ENCODE measurements at regions not wholly inside any gene's neighbourhood (a gene's known extent, or its start where the extent isn't known, plus 50 kb on each side); places are given as distances from the start of the nearest gene placed in this dataset.
"Not testable (repeated sequence)": the region's sequence is repeated elsewhere in the genome, so short reads cannot be mapped to it uniquely, and the experiment has no call there.

DNA sequence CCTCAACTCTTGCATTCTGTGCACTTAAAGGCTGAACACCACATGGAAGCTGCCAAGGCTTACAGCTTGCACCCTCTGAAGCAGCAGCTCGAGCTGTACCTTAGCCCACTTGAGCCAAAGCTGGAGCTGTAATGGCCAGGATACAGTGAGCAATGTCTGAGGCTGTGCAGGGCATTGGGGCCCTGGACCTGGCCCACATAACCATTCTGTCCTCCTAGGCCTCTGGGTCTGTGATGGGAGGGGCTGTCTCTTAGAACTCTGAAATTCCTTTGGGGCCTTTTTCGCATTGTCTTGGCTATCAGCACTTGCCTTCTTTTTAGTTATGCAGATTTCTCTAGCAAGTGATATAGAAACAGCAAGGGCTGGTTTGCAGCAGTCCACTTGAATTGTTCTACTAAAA, 303.8 kb upstream of the CLEC14A start:
- DNase-seq: no peak

DNA sequence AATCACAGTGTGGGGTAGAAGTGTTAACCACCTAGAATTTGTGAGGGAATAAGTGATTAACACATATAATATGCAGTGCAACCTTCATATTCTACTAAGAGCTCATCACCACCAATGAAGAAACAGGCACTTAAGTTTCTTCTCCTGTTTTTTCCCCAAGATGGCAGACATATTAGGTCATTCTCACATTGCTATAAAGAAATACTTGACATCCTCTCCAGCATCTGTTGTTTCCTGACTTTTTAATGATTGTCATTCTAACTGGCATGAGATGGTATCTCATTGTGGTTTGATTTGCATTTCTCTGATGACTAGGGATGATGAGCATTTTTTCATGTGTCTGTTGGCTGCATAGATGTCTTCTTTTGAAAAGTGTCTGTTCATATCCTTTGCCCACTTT, 301.5 kb upstream of the CLEC14A start:
- DNase-seq: not testable (repeated sequence)

DNA sequence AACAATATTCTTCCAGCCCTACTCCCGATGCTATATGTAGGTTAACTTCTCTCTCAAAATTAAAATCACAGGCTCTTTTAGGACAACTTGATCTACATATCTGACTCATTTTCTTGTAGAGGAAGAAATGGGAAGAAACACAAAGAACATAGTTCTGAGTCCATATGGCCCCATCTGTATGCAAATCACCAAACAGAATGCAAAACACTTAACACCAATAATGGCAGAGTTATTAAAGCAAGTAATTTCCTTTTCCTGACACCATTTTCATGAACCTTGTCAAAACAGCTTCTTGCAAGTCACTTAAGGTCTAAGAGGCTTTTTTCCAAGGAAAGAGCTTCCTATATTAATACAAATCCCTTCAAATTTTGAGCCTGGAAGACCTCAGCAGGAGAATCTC, 300.4 kb upstream of the CLEC14A start:
- DNase-seq: no peak

DNA sequence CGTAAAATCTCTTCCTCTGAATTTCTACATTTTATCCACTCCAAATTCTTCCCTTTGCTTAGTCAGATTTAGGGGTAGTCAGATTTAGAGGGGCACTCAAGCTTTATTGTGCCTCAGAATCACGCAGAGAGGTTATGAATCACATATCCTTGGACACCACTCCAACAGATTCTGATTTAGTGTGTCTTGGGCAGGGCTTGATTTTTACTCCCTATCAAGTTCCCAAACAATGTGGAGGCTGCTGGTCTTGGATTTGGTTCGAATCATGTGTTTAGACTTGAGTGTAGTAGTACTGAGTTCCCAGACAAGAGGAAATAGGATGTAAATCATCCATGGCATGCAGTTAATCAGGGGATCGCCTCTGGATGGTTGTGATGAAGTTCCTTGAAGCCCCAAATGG, 298.1 kb upstream of the CLEC14A start:
- no peak for DNase-seq

DNA sequence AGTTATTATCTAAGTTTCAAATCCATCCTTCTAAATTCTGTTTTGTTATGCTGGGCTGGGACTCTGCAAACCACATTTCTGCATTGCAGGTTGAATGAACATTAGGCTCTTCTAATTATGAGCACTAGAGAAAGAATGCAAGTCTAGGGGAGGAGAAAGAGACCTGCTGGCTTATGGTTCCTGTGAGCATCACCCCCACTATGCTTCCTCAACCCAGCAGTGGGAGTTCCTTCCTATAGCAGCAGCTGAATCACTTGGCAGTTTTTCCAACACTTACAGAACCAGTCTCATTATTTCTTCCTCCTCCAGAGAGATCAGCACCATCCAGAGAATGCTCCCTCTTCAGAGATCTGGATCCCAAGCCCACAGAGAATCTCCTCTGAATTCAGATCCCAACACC, 297.7 kb upstream of the CLEC14A start:
- DNase-seq: no peak

DNA sequence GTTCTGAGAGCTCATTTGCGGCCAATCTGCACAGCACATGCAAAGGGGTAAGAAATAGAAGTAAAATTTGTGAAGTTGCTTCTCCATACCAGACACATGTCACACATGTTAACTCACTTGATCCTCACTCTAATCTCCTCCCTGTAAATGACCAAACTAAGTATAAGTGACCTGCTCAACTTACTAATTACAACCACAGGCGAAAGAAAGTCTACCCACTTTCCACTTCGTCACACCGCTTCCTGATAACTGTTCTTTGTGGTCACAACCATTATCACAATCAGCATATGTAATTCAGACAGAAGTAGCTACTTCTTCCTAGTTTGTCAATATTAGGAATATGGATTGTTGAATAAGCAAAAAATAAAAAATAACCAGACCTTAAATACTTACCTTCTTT, 293.7 kb upstream of the CLEC14A start:
- no peak for DNase-seq

DNA sequence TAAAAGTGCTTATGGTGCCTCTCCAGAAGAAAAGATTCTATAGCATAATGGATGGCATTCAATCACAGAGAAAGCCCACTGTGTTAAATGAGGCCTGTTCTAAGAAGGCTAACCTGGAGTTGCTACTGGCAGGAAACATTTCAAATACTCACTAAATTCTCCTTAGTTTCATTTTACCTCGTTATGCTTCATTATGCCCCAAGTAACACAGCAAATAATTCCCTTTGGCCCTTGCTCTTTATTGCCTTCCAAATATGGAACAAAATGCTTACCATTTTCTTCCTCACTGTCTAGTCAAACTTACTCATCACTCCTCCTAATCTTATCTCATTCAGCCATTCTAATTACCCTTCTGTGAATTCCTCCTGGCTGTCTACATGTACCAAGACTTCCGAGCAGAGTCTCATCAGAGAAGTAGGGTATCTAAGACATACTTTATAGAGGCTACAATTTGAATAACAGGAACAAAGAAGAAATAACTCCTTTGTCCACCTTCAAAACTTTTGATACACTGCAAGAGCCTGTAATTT, 292.1 kb upstream of the CLEC14A start:
- DNase-seq: no peak

DNA sequence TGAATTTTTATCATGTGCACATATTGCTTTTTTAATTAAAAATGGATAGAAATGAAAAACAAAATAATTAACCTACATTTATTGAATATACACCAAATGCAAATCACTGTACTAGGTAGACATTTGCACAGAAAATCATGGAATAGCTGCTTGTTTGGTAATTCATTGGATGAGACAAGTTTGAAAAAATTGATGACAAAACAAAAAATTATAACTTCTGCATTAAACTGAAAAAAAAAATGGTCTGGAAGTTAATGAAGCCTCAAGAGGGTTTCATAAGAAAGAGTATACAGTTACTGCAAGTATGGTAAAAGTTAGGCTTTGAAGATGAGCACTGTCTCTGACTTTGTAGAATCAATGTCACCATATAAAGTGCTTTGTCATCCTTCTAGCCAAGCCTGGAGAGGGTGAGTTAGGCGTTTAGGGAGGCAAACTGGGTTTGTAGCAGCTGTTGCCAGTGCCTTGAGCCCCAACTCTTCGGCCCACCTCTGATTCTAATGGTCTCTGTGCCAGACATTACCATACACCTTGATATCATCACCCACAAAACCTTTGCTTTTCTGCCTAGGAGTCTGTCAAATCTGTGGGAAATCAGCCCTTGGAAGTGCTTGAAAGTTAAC, 291.1 kb upstream of the CLEC14A start:
- no peak for DNase-seq

DNA sequence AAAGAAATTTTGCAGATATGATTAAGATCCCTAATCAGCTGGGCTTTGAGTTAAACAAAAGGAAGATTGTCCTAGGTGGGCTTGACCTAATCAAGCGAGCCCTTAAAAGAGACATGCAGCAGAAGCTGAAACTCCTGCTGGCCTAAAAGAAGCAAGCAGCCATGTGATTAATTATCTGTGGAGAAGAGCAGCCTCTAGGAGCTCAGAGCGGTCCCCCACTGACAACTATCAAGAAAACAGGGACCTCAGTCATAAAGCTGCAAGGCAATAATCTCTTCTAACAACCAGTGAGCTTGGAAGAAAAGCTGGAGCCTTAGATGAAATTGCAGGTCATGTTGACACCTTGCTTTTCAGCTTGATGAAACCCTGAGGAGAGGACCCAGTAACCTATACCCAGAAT, 288.9 kb upstream of the CLEC14A start:
- no peak for DNase-seq

DNA sequence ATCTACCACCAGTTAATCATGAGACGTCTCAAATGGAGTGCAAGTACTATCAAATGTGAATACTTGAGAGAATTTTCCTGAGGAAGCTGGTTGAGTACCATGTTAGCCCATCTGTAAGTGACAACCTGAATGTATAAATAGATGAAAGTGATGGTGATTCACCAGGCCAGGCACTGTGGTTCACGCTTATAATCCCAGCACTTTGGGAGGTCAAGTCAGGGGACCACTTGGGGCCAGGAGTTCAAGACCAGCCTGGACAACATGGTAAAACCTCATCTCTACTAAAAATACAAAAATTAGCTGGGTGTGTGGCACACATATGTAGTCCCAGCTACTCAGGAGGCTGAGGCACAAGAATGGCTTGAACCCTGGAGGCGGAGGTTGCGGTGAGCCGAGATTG, 288.0 kb upstream of the CLEC14A start:
- DNase-seq: not testable (repeated sequence)

DNA sequence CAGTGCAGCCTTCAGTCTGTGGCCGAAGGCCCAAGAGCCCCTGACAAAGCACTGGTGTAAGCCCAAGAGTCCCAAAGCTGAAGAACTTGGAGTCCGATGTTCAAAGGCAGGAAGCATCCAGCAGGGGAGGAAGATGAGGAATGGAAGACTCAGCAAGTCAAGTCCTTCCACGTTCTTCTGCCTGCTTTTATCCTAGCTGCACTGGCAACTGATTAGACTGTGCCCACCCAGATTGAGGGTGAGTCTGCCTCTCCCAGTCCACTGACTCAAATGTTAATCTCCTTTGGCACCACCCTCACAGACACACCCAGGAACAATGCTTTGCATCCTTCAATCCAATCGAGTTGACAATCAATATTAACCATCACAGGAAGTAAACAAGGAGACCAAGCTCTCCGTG, 282.2 kb upstream of the CLEC14A start:
- DNase-seq: not testable (repeated sequence)

DNA sequence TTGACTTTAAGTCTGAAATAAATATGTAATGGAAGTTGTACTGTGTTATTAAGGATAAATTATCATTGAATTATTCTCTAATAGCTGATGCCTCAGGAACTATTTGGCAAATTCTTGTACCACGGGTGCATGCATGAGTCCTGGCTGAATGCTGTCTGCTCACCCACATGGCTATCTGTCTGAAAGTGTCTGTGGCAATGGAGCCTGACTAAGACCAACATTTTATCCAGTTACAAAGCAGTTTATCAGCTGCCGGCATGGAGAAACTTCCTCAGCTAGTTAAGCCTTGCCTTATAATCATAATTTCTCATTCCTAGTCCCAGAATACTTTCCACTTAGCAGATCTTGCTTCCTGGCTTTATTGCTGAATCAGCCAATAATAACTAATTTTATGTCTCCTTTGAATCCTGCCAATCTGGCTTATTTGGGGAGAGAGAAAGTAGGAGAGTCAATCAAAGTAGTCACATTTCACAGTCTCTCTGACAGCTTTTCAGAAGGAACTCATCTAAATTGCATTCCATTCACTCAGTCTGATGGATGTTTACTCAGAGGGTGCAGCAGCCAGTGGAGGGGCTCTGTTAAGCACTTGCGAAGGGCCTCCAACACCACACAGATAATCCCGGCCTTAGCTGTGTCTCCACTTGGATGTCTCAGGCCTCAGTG, 280.6 kb upstream of the CLEC14A start:
- DNase-seq: no peak

DNA sequence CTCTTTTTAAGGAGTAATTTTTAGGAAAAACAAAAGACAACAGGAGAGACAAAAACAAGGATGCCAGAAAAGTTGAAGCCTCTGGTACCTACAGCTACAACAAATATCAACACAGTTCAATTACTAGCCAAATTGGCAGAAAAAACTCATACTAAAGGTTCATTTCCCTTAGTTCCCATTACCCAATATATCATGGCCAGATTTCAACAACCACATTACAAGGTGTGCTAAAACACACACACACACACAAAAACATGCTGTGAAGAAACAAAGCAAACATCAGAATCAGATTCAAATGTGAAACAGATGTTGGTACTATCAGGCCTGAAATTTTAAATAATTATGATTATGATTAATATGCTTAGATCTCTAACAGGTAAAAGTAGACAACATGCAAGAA, 272.7 kb upstream of the CLEC14A start:
- DNase-seq: no peak

DNA sequence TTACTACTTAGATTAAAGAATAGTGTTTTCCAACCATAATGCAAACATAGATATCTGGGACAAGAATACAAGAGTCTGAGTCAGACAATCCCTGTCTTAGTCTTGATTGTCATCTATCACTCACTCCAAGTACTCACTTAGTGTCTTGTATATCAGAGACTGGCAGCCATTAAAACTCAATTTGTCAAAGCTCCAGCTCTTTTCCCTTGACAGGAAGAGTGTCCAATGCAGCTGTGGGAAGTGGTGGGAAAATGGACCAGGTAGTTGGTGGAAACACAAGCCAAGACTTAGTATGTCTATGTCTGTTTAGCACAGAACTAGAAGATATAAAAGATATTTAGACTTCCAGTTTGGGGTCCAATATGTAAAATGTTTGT, 271.6 kb upstream of the CLEC14A start:
- no peak for DNase-seq

DNA sequence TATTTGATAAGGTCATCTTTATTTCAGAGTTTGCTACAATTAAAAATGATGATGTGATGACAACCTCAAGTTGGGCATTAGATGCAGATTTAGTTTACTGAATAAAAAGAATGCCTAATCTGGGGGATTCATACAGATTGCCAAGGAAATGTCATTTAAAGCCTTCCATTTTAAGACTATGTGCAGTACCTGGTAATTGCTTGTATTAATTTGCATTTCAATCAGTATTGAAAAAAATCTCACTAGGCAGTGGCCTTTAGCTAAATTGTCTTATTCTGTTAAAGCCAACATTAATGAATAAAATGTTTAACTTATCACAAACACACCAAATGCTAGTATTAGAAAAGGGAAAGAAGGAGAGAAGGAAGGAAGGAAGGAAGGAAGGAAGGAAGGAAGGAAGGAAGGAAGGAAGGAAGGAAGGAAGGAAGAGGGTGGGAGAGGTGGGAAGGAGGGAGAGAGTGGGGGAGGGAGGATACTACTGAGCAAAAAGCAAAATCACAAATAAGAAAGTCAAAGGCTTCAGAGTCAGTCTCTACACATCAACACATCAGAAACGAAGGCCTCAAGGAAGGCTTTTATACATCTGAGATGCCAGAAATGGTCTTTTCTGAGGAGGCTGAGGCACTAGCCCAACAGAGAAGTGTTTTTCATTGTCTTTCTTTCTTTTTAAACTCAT, 271.1 kb upstream of the CLEC14A start:
- no peak for DNase-seq

DNA sequence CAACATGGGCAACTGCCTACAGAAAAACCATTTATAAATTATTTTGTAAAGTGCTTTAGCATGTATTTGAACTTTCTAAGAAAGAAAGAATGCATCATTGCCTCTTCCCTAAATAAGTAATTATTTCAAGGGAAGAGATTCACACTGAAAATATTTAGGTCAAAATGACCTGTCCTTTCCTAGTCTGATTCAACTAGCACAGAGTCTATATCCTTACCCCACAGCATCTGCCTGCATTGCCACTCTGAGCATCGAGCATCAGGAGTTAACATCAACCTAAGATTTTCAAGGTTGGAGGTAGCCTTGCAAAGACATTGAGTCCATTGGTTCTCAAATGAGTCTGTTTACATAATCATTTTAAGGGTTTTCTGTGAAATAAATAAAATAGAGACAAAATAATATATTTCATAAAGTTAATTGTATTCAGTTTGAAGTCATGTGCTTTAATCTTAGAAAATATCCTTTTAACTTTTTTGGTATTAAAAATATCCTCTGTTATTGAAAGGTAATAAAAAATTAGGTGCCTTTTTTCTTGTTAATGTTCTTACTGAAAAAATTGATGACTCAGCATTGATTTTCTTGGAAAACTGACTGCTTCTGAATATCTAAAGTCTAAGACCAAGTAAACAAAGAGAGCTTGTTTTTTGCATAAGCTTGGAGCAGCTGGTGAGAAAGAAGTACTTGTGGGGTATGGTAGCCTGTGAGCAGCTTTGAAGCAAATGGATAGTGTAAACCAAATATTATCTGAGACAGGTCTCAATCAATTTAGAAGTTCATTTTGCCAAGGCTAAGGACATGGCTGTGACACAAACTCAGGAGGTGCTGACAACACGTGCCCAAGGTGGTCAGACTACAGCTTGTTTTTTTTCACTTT, 269.0 kb upstream of the CLEC14A start:
- DNase-seq: no peak

DNA sequence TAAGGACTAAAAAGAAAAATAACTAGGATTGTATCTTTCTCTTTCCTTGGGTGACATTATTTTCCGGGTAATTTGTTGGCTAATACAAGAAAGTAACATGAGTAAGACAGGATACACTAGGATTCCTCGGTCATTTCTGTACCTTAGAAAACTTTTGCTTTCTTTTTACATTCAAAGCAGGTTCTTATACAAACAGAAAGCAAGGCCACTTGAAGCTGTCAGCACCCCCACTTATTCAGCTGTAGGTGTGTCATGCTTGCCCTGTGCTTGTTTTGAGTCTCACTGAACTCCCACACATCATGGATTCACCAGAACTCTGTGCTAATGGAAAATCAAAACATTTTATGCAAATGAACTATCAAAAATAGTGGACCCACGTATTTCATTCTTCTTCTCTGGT, 266.8 kb upstream of the CLEC14A start:
- no peak for DNase-seq

DNA sequence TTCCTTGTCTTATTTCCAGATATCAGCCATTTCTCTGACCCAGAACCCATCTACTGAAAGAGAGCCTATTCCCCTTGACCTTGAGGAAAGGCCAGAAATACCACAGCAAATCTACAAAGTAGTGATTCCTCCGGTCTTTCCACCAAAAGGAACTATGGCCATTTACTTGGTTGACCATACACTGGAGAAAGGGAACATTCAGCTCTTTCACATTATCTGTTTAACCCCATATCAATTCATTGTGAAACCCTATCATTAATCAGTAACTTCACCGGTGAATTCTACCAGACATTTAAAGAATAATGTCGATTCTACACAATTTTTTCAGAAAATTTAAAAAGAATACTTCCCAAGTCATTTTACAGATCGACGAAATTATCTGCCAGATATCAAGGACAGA, 265.7 kb upstream of the CLEC14A start:
- DNase-seq: no peak

DNA sequence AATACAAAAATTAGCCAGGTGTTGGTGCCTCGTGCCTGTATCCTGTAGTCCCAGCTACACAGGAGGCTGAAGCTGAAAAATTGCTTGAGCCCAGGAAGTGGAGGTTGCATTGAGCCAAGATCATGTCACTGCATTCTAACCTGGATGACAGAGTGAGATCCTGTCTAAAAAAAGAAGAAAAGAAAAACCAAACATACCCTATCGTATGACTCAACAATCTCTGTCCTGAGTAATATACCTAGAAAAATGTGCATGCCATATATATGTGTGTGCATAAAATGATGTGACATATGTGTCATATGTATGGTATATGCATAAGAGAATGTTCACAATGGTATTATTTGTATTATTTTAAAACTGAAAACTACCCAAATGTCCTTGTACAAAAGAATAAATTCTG, 261.5 kb upstream of the CLEC14A start:
- no peak for DNase-seq

DNA sequence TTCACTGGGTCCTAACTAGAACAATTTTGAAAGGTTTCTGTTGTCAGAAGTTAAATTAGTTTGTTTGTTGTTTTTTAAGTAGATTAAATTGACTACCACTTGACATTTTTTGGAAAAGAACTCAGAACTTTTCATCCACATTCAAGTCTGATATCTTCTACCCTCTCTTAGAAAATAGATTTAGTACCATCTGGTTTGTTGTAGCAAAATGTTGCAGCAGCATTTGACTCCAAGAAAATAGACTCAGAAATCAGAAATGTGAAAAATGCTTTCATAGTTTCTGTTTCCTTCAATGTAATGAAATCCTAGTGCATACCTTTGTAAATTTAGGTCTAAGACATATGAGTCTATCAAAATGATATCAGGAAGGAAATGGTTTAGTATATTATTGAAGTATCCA, 256.3 kb upstream of the CLEC14A start:
- no peak for DNase-seq

DNA sequence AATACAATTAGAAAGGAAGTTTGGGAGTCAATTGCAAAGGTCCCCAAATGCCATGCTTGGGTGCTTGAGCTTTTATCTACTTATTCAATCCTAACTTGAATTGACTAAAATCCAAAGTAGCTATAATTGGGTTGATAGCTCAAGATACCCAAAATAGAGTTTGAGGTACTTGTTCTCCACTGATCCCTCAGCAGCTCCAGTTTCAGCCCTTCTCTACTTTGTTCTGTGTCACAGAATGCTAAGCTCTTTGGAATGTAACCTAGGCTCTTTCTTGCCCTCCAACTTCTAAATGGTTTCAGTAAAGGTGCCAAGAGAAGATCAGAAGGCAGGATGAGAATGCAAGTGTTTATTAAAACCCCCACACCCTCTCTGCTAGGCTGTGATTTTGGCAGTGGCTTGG, 251.4 kb upstream of the CLEC14A start:
- DNase-seq: no peak

DNA sequence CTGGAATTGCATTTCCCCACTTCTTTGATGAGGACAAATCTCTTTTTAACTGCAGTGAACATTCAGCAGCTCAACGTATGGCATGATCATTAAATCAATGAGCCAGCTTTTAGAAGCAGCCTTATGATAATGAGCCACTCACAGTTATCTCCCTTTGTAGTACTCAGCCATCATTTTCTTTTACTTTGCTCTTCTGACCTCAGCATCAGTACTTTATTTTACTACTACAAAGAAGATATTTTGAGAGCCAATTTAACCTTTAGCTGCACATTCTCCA, 250.0 kb upstream of the CLEC14A start:
- no peak for DNase-seq

DNA sequence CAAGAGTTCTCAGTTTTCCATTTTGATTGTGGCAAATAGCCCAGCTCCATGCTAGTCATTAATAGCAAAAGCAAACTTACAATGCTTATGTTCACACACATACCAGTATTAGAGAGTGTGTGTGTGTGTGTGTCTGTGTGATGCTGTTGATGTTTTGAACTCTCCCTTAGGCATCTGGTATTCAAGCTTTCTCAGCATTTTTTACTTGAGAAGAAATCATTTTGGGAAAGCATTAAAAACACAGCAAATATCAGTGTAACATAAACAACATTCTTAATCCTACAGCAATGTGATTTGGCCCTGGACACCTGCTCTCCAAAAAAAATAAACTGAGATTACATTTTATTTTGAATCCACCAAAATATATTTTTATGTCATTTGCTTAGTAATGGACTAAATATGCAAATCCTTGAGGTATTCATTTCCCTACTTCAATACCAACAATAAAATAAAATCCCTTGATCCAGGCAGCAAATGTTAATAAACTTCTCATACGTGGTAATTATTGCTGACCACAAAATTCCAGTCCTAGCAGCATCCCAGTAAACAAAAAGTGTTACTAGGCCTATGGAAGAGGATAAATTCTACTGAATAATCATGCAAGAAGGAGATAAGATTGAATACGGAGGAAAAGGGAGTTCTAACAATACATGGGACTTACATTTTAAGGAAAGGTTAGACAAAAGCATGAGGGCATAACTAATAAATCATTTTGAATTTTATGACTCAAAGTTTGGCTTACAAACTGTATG, 249.5 kb upstream of the CLEC14A start:
- DNase-seq: no peak
